ENCODE measurements at regions not wholly inside any gene's neighbourhood (a gene's known extent, or its start where the extent isn't known, plus 50 kb on each side); places are given as distances from the start of the nearest gene placed in this dataset.

GRCh38 chr5:73256862-73257261 lies 83.9 kb downstream of the TMEM174 start:
- intact Hi-C loops (cut with micrococcal nuclease), result no loop called here
- no peak for ATAC-seq
- ChIA-PET CTCF (no interaction called here), POLR2A (no interaction called here)
- no peaks in the 10 kb centered on the region for H3K4me1 Mint-ChIP-seq (ENCODE audit: low read depth)
- peaks cover 2% of the 10 kb centered on the region for H3K9me3 Mint-ChIP-seq
- no peak overlapping the region for H3K27ac Mint-ChIP-seq
- H3K4me3 Mint-ChIP-seq, result no peak overlapping the region
- H3K27me3 Mint-ChIP-seq, result peaks cover 41% of the 10 kb centered on the region
- TF ChIP-seq CTCF (IDR thresholded peaks at IDR 0.05), result no peak
- no peaks in the 10 kb centered on the region for H3K36me3 Mint-ChIP-seq (ENCODE audit: low read depth)
- no peak for DNase-seq

- peaks cover 2% of the 10 kb centered on the region for H3K9me3 Mint-ChIP-seq
- H3K27ac Mint-ChIP-seq, result no peak overlapping the region
- H3K27me3 Mint-ChIP-seq, result peaks cover 41% of the 10 kb centered on the region
- no peak overlapping the region for H3K4me3 Mint-ChIP-seq
- H3K36me3 Mint-ChIP-seq (ENCODE audit: low read depth), result no peaks in the 10 kb centered on the region
- DNase-seq, result no peak
- ChIA-PET POLR2A (no interaction called here), CTCF (no interaction called here)
- TF ChIP-seq CTCF (IDR thresholded peaks at IDR 0.05), result no peak
- intact Hi-C loops (cut with micrococcal nuclease), result no loop called here
- no peak for ATAC-seq
- H3K4me1 Mint-ChIP-seq (ENCODE audit: low read depth), result no peaks in the 10 kb centered on the region
Observed at GRCh38 chr5:73256462-73256861, 83.5 kb downstream of the TMEM174 start.

- POLR2A ChIA-PET, result no interaction called here
- H3K27me3 Mint-ChIP-seq, result peaks cover 44% of the 10 kb centered on the region
- no peaks in the 10 kb centered on the region for H3K4me1 Mint-ChIP-seq (ENCODE audit: low read depth)
- H3K27ac Mint-ChIP-seq, result no peak overlapping the region
- CTCF ChIA-PET, result no interaction called here
- DNase-seq (no peak), ATAC-seq (no peak)
- no peak for TF ChIP-seq CTCF (IDR thresholded peaks at IDR 0.05)
- H3K36me3 Mint-ChIP-seq (ENCODE audit: low read depth), result no peaks in the 10 kb centered on the region
- peaks cover 2% of the 10 kb centered on the region for H3K9me3 Mint-ChIP-seq
- H3K4me3 Mint-ChIP-seq, result no peak overlapping the region
- intact Hi-C loops (cut with micrococcal nuclease), result no loop called here
Observed at GRCh38 chr5:73256012-73256411, 83.0 kb downstream of the TMEM174 start.

- CTCF ChIA-PET, result no interaction called here
- no peak for ATAC-seq
- intact Hi-C loops (cut with micrococcal nuclease), result no loop called here
- Mint-ChIP-seq H3K36me3 (ENCODE audit: low read depth) (no peaks in the 10 kb centered on the region), H3K27ac (no peak overlapping the region), H3K9me3 (peaks cover 2% of the 10 kb centered on the region), H3K4me1 (ENCODE audit: low read depth) (no peaks in the 10 kb centered on the region), H3K4me3 (no peak overlapping the region), H3K27me3 (peaks cover 45% of the 10 kb centered on the region)
- no peak for DNase-seq
- POLR2A ChIA-PET, result no interaction called here
- no peak for TF ChIP-seq CTCF (IDR thresholded peaks at IDR 0.05)
Observed at GRCh38 chr5:73254642-73255041, 81.6 kb downstream of the TMEM174 start.

- DNase-seq (no peak), ATAC-seq (no peak)
- Mint-ChIP-seq H3K36me3 (ENCODE audit: low read depth) (no peaks in the 10 kb centered on the region), H3K4me3 (no peak overlapping the region), H3K9me3 (peaks cover 2% of the 10 kb centered on the region), H3K4me1 (ENCODE audit: low read depth) (no peaks in the 10 kb centered on the region), H3K27me3 (peaks cover 45% of the 10 kb centered on the region), H3K27ac (no peak overlapping the region)
- intact Hi-C loops (cut with micrococcal nuclease), result no loop called here
- no peak for TF ChIP-seq CTCF (IDR thresholded peaks at IDR 0.05)
- CTCF ChIA-PET, result interaction anchor here (0.6 to 0.8 kb wide), 2 partner anchors 12 to 33 kb away, joined by 3 to 5 read pairs; no protein-coding TSS in a partner anchor
- POLR2A ChIA-PET, result no interaction called here
Observed at GRCh38 chr5:73253047-73253660, 80.2 kb downstream of the TMEM174 start.
